ENCODE measurements at regions not wholly inside any gene's neighbourhood (a gene's known extent, or its start where the extent isn't known, plus 50 kb on each side); places are given as distances from the start of the nearest gene placed in this dataset.
"Not testable (repeated sequence)": the region's sequence is repeated elsewhere in the genome, so short reads cannot be mapped to it uniquely, and the experiment has no call there.

DNA sequence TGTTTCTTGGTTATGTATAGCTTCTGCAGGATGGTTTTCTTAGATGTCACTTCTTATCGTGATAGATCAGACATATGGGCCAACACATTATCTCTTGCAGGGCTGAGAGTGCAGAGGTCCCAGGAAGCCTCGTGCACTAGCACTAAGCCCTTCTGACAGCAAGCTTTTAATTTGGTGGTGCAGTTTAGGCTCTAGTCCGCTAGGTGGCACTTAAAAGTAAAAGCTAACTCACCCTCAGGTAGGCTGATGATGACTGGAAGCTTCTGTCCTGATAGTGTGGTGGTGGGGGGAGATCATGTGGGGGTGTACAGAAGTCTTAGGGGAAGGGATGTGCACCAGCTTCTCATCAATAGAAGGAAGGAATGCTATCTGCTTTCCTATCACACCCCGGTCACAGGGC, 142.0 kb downstream of the SPIN4 start:
- TF ChIP-seq CHD2 (IDR thresholded peaks at IDR 0.05; ENCODE audit: low read length); CTCF (IDR thresholded peaks at IDR 0.05; ENCODE audit: control extremely low read depth in 1 of 3, insufficient read depth in 1 of 3, low read depth in 1 of 3, low read length in 3 of 3); POLR2AphosphoS5 (IDR thresholded peaks at IDR 0.05; ENCODE audit: low read depth, low read length); JUND (IDR thresholded peaks at IDR 0.05; ENCODE audit: low read length); CEBPB (IDR thresholded peaks at IDR 0.05; ENCODE audit: low read depth, low read length); RAD21 (IDR thresholded peaks at IDR 0.05 in 1 of 2, conservative IDR thresholded peaks at IDR 0.05 in 1 of 2; ENCODE audit: low read depth in 2 of 2, low read length in 2 of 2): not testable (repeated sequence)

Measured in H1 (cell line).